ENCODE measurements at regions not wholly inside any gene's neighbourhood (a gene's known extent, or its start where the extent isn't known, plus 50 kb on each side); places are given as distances from the start of the nearest gene placed in this dataset.

DNA sequence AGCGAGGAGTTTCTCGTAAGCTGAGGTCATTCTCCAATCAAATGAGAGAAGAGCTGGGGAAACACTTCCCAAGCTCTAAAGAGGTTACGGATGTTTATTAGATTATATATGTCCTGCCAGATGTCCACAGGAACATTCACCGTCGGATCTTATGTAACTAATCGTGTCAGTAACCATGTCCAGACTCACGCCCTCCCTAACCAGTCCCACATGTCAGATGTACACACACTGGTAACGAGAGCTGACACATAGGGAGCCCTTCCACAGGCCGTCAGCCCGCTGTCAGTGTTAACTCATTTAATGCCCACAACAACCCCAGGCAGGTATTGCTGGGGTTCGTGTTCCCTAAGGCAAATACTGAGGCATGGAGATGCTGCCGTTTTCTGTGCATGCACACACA is 223.7 kb upstream of the RTL1 start:
- Histone ChIP-seq H3K9me2 (replicated peaks; ENCODE audit: insufficient read depth, low read length) (no peaks in the 10 kb centered on the region), H3K9me3 (replicated peaks; ENCODE audit: insufficient read depth, low read length) (no peaks in the 10 kb centered on the region), H3K9ac (ENCODE audit: low read length) (no peak overlapping the region), H3K27me3 (replicated peaks; ENCODE audit: insufficient read depth, low read length) (peaks cover 19% of the 10 kb centered on the region), H3F3A (ENCODE audit: insufficient read depth, low read length) (no peaks in the 10 kb centered on the region), H4K20me1 (ENCODE audit: insufficient read depth, low read length) (no peaks in the 10 kb centered on the region), H2AFZ (ENCODE audit: low read length) (no peak overlapping the region), H3K4me1 (ENCODE audit: low read length) (no peaks in the 10 kb centered on the region), H3K4me3 (ENCODE audit: low read length) (no peak overlapping the region), H3K4me2 (ENCODE audit: low read depth, low read length) (no peak overlapping the region), H3K36me3 (replicated peaks; ENCODE audit: insufficient read depth, low read length) (no peaks in the 10 kb centered on the region), H3K27ac (ENCODE audit: low read length) (no peak overlapping the region), H3K79me2 (ENCODE audit: low read length) (no peaks in the 10 kb centered on the region)
- no peak for TF ChIP-seq EZH2phosphoT487 (IDR thresholded peaks at IDR 0.05; ENCODE audit: low read length)
- no peak for TF ChIP-seq EZH2 (optimal IDR thresholded peaks at IDR 0.05; ENCODE audit: low read depth, low read length)
- TF ChIP-seq, protein P1, sequence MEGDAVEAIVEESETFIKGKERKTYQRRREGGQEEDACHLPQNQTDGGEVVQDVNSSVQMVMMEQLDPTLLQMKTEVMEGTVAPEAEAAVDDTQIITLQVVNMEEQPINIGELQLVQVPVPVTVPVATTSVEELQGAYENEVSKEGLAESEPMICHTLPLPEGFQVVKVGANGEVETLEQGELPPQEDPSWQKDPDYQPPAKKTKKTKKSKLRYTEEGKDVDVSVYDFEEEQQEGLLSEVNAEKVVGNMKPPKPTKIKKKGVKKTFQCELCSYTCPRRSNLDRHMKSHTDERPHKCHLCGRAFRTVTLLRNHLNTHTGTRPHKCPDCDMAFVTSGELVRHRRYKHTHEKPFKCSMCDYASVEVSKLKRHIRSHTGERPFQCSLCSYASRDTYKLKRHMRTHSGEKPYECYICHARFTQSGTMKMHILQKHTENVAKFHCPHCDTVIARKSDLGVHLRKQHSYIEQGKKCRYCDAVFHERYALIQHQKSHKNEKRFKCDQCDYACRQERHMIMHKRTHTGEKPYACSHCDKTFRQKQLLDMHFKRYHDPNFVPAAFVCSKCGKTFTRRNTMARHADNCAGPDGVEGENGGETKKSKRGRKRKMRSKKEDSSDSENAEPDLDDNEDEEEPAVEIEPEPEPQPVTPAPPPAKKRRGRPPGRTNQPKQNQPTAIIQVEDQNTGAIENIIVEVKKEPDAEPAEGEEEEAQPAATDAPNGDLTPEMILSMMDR (IDR thresholded peaks at IDR 0.05; ENCODE audit: low read length): no peak
- DNase-seq: no peak

- H3K79me2 ChIP-seq (ENCODE audit: low read length): no peaks in the 10 kb centered on the region
- no peak overlapping the region for H2AFZ ChIP-seq (ENCODE audit: low read length)
- no peak overlapping the region for H3K9ac ChIP-seq (ENCODE audit: low read length)
- TF ChIP-seq, protein P1 (IDR thresholded peaks at IDR 0.05; ENCODE audit: low read length): no peak
- TF ChIP-seq EZH2 (optimal IDR thresholded peaks at IDR 0.05; ENCODE audit: low read depth, low read length): no peak
- no peak for TF ChIP-seq EZH2phosphoT487 (IDR thresholded peaks at IDR 0.05; ENCODE audit: low read length)
- H3K36me3 ChIP-seq (replicated peaks; ENCODE audit: insufficient read depth, low read length): no peaks in the 10 kb centered on the region
- H3K9me3 ChIP-seq (replicated peaks; ENCODE audit: insufficient read depth, low read length): no peaks in the 10 kb centered on the region
- no peak overlapping the region for H3K4me2 ChIP-seq (ENCODE audit: low read depth, low read length)
- peaks cover 15% of the 10 kb centered on the region for H3K27me3 ChIP-seq (replicated peaks; ENCODE audit: insufficient read depth, low read length)
- H3K4me3 ChIP-seq (ENCODE audit: low read length): no peak overlapping the region
- DNase-seq: no peak
- no peaks in the 10 kb centered on the region for H4K20me1 ChIP-seq (ENCODE audit: insufficient read depth, low read length)
- no peaks in the 10 kb centered on the region for H3F3A ChIP-seq (ENCODE audit: insufficient read depth, low read length)
- no peaks in the 10 kb centered on the region for H3K4me1 ChIP-seq (ENCODE audit: low read length)
- H3K9me2 ChIP-seq (replicated peaks; ENCODE audit: insufficient read depth, low read length): no peaks in the 10 kb centered on the region
- H3K27ac ChIP-seq (ENCODE audit: low read length): no peak overlapping the region
These were observed 225.2 kb upstream of the RTL1 start for GRCh38 chr14:101128478-101129321.

- no peak overlapping the region for H2AFZ ChIP-seq (ENCODE audit: low read length)
- no peaks in the 10 kb centered on the region for H3K4me1 ChIP-seq (ENCODE audit: low read length)
- no peak overlapping the region for H3K27ac ChIP-seq (ENCODE audit: low read length)
- no peaks in the 10 kb centered on the region for H4K20me1 ChIP-seq (ENCODE audit: insufficient read depth, low read length)
- H3K9me3 ChIP-seq (replicated peaks; ENCODE audit: insufficient read depth, low read length): no peaks in the 10 kb centered on the region
- no peak overlapping the region for H3K4me3 ChIP-seq (ENCODE audit: low read length)
- no peak overlapping the region for H3K9ac ChIP-seq (ENCODE audit: low read length)
- H3K79me2 ChIP-seq (ENCODE audit: low read length): no peaks in the 10 kb centered on the region
- no peaks in the 10 kb centered on the region for H3K9me2 ChIP-seq (replicated peaks; ENCODE audit: insufficient read depth, low read length)
- H3K4me2 ChIP-seq (ENCODE audit: low read depth, low read length): no peak overlapping the region
- peaks cover 19% of the 10 kb centered on the region for H3K27me3 ChIP-seq (replicated peaks; ENCODE audit: insufficient read depth, low read length)
- H3F3A ChIP-seq (ENCODE audit: insufficient read depth, low read length): no peaks in the 10 kb centered on the region
- no peak for DNase-seq
- TF ChIP-seq EZH2 (optimal IDR thresholded peaks at IDR 0.05; ENCODE audit: low read depth, low read length) (no peak), EZH2phosphoT487 (IDR thresholded peaks at IDR 0.05; ENCODE audit: low read length) (no peak)
- TF ChIP-seq, protein P1 (IDR thresholded peaks at IDR 0.05; ENCODE audit: low read length): no peak
- H3K36me3 ChIP-seq (replicated peaks; ENCODE audit: insufficient read depth, low read length): no peaks in the 10 kb centered on the region
These were observed 226.1 kb upstream of the RTL1 start for GRCh38 chr14:101129521-101130167.

Measured in MM.1S (cell line).